Neural cell (in vitro differentiated cells): ENCODE measurements at regions not wholly inside any gene's neighbourhood (a gene's known extent, or its start where the extent isn't known, plus 50 kb on each side); places are given as distances from the start of the nearest gene placed in this dataset.
"Not testable (repeated sequence)": the region's sequence is repeated elsewhere in the genome, so short reads cannot be mapped to it uniquely, and the experiment has no call there.

Experiments used
- EP300 ChIP-seq: fragments of 450-650 bp; conservative IDR thresholded peaks from 2 replicates; pipeline ENCODE4 v1.6.1; 2014; ENCODE audit warnings: antibody characterized with exemption, mild to moderate bottlenecking, moderate library complexity; ENCODE audit not compliant: poor library complexity, severe bottlenecking
- EZH2 ChIP-seq: fragments of 200-600, 300-800 bp; shearing (Covaris generic), sonication (generic); IDR thresholded peaks from 2 replicates; pipeline ENCODE4 v1.6.1; 2014; ENCODE audit warnings: antibody characterized with exemption, low read length, borderline replicate concordance, mild to moderate bottlenecking; ENCODE audit not compliant: insufficient read depth, poor library complexity, severe bottlenecking
- POLR2AphosphoS5 ChIP-seq: IDR thresholded peaks from 2 replicates; pipeline ENCODE4 v1.6.1; 2012
- RAD21 ChIP-seq: fragments of 450-650 bp; conservative IDR thresholded peaks from 2 replicates; pipeline ENCODE4 v1.6.1; 2014; ENCODE audit warnings: antibody characterized with exemption, mild to moderate bottlenecking, moderate library complexity
- SMC3 ChIP-seq: fragments of 450-650 bp; conservative IDR thresholded peaks from 2 replicates; pipeline ENCODE4 v1.6.1; 2014; ENCODE audit warnings: antibody characterized with exemption, mild to moderate bottlenecking, moderate library complexity; ENCODE audit not compliant: poor library complexity
- TAF1 ChIP-seq: IDR thresholded peaks from 2 replicates; pipeline ENCODE4 v1.6.1; 2012; ENCODE audit warnings: low read depth
- TF ChIP-seq, protein P1 (sequence below): fragments of 450-650 bp; IDR thresholded peaks from 2 replicates; pipeline ENCODE4 v1.5.1; 2014; ENCODE audit warnings: antibody characterized with exemption, mild to moderate bottlenecking, moderate library complexity; ENCODE audit not compliant: poor library complexity, severe bottlenecking
- TF ChIP-seq, protein P2 (sequence below): IDR thresholded peaks from 2 replicates; pipeline ENCODE4 v1.6.1; 2012; ENCODE audit warnings: borderline replicate concordance

DNA sequence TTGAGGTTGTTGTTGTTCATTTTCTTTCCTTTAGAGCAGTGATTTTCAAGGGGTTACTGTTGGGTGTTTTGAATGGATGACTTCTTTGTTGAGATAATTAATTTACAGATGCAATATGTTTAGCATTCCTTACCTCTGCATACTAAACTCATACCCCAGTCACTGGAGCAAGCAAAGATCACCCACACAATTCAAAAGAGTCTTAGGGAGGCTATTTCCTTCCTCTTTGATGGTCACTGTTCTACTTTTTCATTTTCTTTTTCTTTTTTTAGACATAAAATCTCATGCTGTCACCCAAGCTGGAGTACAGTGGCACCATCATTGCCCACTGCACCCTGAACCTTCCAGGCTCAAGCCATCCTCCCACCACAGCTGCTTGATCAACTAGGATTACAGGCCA is 723.8 kb upstream of the DEFB115 start:
- TF ChIP-seq, protein P1, sequence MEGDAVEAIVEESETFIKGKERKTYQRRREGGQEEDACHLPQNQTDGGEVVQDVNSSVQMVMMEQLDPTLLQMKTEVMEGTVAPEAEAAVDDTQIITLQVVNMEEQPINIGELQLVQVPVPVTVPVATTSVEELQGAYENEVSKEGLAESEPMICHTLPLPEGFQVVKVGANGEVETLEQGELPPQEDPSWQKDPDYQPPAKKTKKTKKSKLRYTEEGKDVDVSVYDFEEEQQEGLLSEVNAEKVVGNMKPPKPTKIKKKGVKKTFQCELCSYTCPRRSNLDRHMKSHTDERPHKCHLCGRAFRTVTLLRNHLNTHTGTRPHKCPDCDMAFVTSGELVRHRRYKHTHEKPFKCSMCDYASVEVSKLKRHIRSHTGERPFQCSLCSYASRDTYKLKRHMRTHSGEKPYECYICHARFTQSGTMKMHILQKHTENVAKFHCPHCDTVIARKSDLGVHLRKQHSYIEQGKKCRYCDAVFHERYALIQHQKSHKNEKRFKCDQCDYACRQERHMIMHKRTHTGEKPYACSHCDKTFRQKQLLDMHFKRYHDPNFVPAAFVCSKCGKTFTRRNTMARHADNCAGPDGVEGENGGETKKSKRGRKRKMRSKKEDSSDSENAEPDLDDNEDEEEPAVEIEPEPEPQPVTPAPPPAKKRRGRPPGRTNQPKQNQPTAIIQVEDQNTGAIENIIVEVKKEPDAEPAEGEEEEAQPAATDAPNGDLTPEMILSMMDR = not testable (repeated sequence)
- not testable (repeated sequence) for TF ChIP-seq EP300, EZH2, RAD21, POLR2AphosphoS5, TAF1, SMC3
- TF ChIP-seq, protein P2, sequence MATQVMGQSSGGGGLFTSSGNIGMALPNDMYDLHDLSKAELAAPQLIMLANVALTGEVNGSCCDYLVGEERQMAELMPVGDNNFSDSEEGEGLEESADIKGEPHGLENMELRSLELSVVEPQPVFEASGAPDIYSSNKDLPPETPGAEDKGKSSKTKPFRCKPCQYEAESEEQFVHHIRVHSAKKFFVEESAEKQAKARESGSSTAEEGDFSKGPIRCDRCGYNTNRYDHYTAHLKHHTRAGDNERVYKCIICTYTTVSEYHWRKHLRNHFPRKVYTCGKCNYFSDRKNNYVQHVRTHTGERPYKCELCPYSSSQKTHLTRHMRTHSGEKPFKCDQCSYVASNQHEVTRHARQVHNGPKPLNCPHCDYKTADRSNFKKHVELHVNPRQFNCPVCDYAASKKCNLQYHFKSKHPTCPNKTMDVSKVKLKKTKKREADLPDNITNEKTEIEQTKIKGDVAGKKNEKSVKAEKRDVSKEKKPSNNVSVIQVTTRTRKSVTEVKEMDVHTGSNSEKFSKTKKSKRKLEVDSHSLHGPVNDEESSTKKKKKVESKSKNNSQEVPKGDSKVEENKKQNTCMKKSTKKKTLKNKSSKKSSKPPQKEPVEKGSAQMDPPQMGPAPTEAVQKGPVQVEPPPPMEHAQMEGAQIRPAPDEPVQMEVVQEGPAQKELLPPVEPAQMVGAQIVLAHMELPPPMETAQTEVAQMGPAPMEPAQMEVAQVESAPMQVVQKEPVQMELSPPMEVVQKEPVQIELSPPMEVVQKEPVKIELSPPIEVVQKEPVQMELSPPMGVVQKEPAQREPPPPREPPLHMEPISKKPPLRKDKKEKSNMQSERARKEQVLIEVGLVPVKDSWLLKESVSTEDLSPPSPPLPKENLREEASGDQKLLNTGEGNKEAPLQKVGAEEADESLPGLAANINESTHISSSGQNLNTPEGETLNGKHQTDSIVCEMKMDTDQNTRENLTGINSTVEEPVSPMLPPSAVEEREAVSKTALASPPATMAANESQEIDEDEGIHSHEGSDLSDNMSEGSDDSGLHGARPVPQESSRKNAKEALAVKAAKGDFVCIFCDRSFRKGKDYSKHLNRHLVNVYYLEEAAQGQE = not testable (repeated sequence)
